OCI-LY3 (cell line): ENCODE measurements at regions not wholly inside any gene's neighbourhood (a gene's known extent, or its start where the extent isn't known, plus 50 kb on each side); places are given as distances from the start of the nearest gene placed in this dataset.
A peak's percentile ranks its signal among the peaks of the same experiment; 100 is the strongest.
"Not testable (repeated sequence)": the region's sequence is repeated elsewhere in the genome, so short reads cannot be mapped to it uniquely, and the experiment has no call there.

Experiments
- H2AFZ ChIP-seq: fragments of 200-600, 300-600 bp; shearing (Covaris generic); 2 replicates; pipeline ENCODE4 v1.6.0; 2014; ENCODE audit warnings: antibody characterized with exemption, low read depth, low read length
- H3K27ac ChIP-seq: fragments of 200-600, 300-600 bp; sonication (generic); 2 replicates; pipeline ENCODE4 v1.5.1; 2014; ENCODE audit warnings: mild to moderate bottlenecking, low read length, moderate library complexity, mixed read lengths
- H3K27me3 ChIP-seq: fragments of 200-600, 300-600 bp; sonication (generic); 2 replicates; pipeline ENCODE4 v1.6.1; 2014; ENCODE audit warnings: low read depth, low read length, mixed read lengths
- H3K36me3 ChIP-seq: fragments of 200-600, 300-600 bp; sonication (generic); replicated peaks from 2 replicates; pipeline ENCODE3; 2014; ENCODE audit warnings: low read depth, low read length, mixed read lengths
- H3K4me1 ChIP-seq: fragments of 300-600, 200-600 bp; sonication (generic); 2 replicates; pipeline ENCODE4 v1.6.1; 2014; ENCODE audit warnings: low read length, mixed read lengths
- H3K4me2 ChIP-seq: fragments of 200-600, 300-600 bp; sonication (generic); 2 replicates; pipeline ENCODE4 v1.6.1; 2014; ENCODE audit warnings: low read length, mixed read lengths
- H3K4me3 ChIP-seq: fragments of 300-600, 200-600 bp; sonication (generic); 2 replicates; pipeline ENCODE4 v1.5.1; 2014; ENCODE audit warnings: antibody characterized with exemption, mild to moderate bottlenecking, low read length, moderate library complexity
- H3K79me2 ChIP-seq: fragments of 300-600, 200-600 bp; shearing (Covaris generic); 2 replicates; pipeline ENCODE4 v1.6.1; 2014; ENCODE audit warnings: mild to moderate bottlenecking, low read length, mixed read lengths
- H3K9ac ChIP-seq: fragments of 300-600, 200-600 bp; shearing (Covaris generic); 2 replicates; pipeline ENCODE4 v1.6.0; 2014; ENCODE audit warnings: mild to moderate bottlenecking, low read length, moderate library complexity
- H3K9me3 ChIP-seq: fragments of 200-600, 300-600 bp; shearing (Covaris generic); 2 replicates; pipeline ENCODE4 v1.6.1; 2014; ENCODE audit warnings: low read length, mixed read lengths; ENCODE audit not compliant: insufficient read depth
- H4K20me1 ChIP-seq: fragments of 200-600, 300-600 bp; sonication (generic); 2 replicates; pipeline ENCODE4 v1.6.1; 2016; ENCODE audit warnings: low read length, mixed read lengths; ENCODE audit not compliant: insufficient read depth
- EZH2phosphoT487 ChIP-seq: fragments of 200-600 bp; shearing (Covaris generic); IDR thresholded peaks from 2 replicates; pipeline ENCODE4 v1.6.1; 2018; ENCODE audit warnings: antibody characterized with exemption, mixed run types, low read depth
- TF ChIP-seq, protein P1 (sequence below): fragments of 200-600, 300-600 bp; sonication (generic); IDR thresholded peaks from 2 replicates; pipeline ENCODE4 v1.5.1; 2014; ENCODE audit warnings: antibody characterized with exemption, low read length, low read depth

DNA sequence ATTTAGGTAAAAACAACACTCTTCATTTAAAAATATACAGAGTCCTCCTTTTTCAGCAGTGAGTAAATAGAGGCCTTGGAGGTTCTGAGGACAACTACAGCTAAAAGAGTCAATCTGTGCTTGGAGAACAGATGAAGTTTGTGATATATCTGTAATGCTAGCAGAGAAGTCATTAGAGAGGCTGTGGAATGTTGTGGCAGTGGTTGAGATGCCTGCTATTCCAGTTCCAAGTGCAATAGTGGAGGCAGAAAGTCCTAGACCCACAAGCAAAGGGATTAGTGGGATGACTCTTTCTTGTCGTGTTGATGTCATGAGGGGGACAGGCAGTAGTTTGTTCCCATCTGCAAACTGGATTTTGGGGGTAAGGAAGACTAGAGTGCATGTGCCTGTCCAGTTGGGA, 62.1 kb upstream of the EZR start:
- not testable (repeated sequence) for H4K20me1 ChIP-seq, H3K4me3 ChIP-seq, H3K36me3 ChIP-seq, H3K79me2 ChIP-seq, H3K4me2 ChIP-seq, H3K27me3 ChIP-seq, H3K27ac ChIP-seq, H3K9ac ChIP-seq, H3K4me1 ChIP-seq, H3K9me3 ChIP-seq, H2AFZ ChIP-seq

DNA sequence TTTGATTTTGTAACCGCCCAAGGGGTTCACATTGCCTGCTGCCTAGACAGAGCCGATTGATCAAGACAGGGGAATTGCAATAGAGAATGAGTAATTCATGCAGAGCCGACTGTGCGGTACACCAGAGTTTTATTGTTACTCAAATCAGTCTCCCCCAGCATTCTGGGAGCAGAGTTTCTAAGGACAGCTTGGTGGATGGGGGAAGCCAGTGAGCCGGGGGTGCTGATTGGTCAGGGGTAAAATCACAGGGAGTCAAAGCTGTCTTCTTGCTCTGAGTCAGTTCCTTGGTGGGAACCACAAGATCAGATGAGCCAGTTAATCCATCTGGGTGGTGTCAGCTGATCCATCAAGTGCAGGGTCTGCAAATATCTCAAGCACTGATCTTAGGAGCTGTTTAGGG, 60.0 kb upstream of the EZR start:
- Histone ChIP-seq H3K4me1 (peaks cover 6% of the 10 kb centered on the region), H3K9me3 (peaks cover 6% of the 10 kb centered on the region; the same call in 1 of the 2 replicates), H3K27ac (no peak overlapping the region), H4K20me1 (no peaks in the 10 kb centered on the region), H3K9ac (no peak overlapping the region), H3K36me3 (no peaks in the 10 kb centered on the region), H3K4me3 (no peak overlapping the region), H3K4me2 (no peak overlapping the region), H3K27me3 (no peaks in the 10 kb centered on the region), H2AFZ (no peak overlapping the region), H3K79me2 (no peaks in the 10 kb centered on the region)
- TF ChIP-seq, protein P1, sequence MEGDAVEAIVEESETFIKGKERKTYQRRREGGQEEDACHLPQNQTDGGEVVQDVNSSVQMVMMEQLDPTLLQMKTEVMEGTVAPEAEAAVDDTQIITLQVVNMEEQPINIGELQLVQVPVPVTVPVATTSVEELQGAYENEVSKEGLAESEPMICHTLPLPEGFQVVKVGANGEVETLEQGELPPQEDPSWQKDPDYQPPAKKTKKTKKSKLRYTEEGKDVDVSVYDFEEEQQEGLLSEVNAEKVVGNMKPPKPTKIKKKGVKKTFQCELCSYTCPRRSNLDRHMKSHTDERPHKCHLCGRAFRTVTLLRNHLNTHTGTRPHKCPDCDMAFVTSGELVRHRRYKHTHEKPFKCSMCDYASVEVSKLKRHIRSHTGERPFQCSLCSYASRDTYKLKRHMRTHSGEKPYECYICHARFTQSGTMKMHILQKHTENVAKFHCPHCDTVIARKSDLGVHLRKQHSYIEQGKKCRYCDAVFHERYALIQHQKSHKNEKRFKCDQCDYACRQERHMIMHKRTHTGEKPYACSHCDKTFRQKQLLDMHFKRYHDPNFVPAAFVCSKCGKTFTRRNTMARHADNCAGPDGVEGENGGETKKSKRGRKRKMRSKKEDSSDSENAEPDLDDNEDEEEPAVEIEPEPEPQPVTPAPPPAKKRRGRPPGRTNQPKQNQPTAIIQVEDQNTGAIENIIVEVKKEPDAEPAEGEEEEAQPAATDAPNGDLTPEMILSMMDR = no peak
- no peak for TF ChIP-seq EZH2phosphoT487

DNA sequence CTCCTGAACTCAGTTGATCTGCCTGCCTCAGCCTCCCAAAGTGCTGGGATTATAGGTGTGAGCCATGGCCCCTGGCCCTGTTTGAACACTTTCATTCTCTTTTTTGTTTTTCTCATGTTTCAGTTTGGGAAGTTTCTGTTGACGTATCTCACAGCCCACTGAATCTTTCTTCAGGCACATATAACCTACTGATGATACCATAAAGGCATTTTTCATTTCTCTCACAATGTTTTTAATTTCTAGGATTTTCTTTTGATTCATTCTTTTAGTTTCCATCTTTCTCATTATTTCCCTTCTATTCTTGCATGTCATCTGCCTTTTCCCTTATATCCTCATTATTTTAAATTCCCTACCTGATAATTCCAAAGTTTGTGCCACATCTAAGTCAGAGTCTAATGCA, 58.5 kb upstream of the EZR start:
- Histone ChIP-seq H3K9me3 (peaks cover 6% of the 10 kb centered on the region; the same call in 1 of the 2 replicates), H3K4me3 (no peak overlapping the region), H3K79me2 (no peaks in the 10 kb centered on the region), H4K20me1 (no peaks in the 10 kb centered on the region), H3K9ac (no peak overlapping the region), H3K36me3 (no peaks in the 10 kb centered on the region), H3K27me3 (no peaks in the 10 kb centered on the region), H3K4me1 (peaks cover 6% of the 10 kb centered on the region), H3K4me2 (no peak overlapping the region), H3K27ac (no peak overlapping the region), H2AFZ (no peak overlapping the region)
- TF ChIP-seq EZH2phosphoT487 = no peak
- TF ChIP-seq, protein P1 = no peak

DNA sequence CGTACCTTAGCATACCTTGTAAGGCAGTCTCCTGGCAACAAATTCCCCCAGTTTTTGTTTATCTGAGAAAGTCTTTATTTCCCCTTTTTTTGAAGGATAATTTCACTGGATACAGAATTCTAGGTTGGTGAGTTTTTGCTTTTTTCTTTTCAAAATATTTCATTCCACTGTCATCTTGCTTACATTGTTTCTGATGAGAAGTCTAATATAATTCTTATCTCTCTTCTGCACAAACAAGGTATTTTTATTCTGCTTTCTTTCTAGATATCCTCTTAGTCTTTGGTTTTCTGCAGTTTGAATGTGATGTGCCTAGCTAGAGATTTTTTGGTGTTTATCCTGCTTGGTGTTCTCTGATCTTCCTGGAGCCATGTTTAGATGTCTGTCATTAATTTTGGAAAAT, 57.7 kb upstream of the EZR start:
- H4K20me1 ChIP-seq = no peaks in the 10 kb centered on the region
- no peak overlapping the region for H3K4me3 ChIP-seq
- H3K27ac ChIP-seq = no peak overlapping the region
- peaks cover 6% of the 10 kb centered on the region; the same call in 1 of the 2 replicates for H3K9me3 ChIP-seq
- TF ChIP-seq, protein P1 = no peak
- no peak for TF ChIP-seq EZH2phosphoT487
- no peaks in the 10 kb centered on the region for H3K79me2 ChIP-seq
- H3K4me1 ChIP-seq = peaks cover 6% of the 10 kb centered on the region
- H2AFZ ChIP-seq = no peak overlapping the region
- no peak overlapping the region for H3K9ac ChIP-seq
- no peaks in the 10 kb centered on the region for H3K27me3 ChIP-seq
- H3K4me2 ChIP-seq = no peak overlapping the region
- H3K36me3 ChIP-seq = no peaks in the 10 kb centered on the region

DNA sequence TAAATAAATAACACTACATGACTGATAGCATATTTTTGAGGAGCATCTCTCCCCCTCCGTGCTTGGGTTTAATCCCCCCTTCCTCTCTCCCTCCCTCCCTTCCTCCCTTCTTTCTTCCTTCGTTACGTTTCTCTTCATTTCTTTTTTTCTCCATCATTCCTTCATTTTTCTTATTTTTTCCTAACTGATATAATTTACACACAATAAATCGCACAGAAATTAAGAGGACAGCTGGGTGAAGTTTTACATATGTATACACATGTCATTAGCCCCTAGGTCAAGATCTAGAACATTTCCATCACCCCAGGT, 51.4 kb upstream of the EZR start:
- no peaks in the 10 kb centered on the region for H3K36me3 ChIP-seq
- 0 out of 2 replicates have a peak overlapping the region, but pooled peaks have one; percentile 92 for H2AFZ ChIP-seq
- H3K4me2 ChIP-seq = peak overlapping the region; percentile 100
- H3K27me3 ChIP-seq = no peaks in the 10 kb centered on the region
- H3K9ac ChIP-seq = peak overlapping the region; percentile 94; the same call in 1 of the 2 replicates
- H3K4me1 ChIP-seq = peaks cover 47% of the 10 kb centered on the region
- TF ChIP-seq EZH2phosphoT487 = no peak
- TF ChIP-seq, protein P1 = no peak
- H4K20me1 ChIP-seq = no peaks in the 10 kb centered on the region
- H3K4me3 ChIP-seq = peak overlapping the region; percentile 85
- H3K27ac ChIP-seq = peak overlapping the region; percentile 97
- peaks cover 5% of the 10 kb centered on the region; the same call in 1 of the 2 replicates for H3K9me3 ChIP-seq
- H3K79me2 ChIP-seq = no peaks in the 10 kb centered on the region
